NCI-H345 (cell line): ENCODE measurements at regions not wholly inside any gene's neighbourhood (a gene's known extent, or its start where the extent isn't known, plus 50 kb on each side); places are given as distances from the start of the nearest gene placed in this dataset.

Experiments
- DNase-seq: peaks from one replicate; lab custom pipeline; 2025; lab: John Stamatoyannopoulos, UW

GRCh38 chrX:107502316-107502715 is 52.9 kb downstream of the FRMPD3 start:
- no peak for DNase-seq

DNA sequence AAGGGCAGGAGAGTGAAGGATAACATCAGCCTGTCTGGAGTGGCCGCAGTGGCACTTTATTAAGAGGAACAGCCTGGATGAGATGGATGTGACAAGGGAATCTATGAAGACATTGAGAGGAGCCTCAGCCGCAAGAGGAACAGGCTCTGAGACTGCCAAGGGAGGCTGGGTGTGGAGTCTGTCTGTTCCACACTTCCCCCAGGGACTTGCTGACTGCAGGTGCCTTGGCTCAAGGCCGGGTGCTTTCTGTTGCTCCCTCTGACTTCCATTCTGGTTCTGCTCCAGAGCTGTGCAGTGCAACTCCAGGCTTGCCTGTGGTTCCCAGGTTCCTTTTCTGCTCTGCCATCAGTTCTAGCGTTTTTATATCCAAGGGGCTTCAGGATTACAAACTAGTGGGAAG is 54.6 kb downstream of the FRMPD3 start:
- DNase-seq, result no peak

DNA sequence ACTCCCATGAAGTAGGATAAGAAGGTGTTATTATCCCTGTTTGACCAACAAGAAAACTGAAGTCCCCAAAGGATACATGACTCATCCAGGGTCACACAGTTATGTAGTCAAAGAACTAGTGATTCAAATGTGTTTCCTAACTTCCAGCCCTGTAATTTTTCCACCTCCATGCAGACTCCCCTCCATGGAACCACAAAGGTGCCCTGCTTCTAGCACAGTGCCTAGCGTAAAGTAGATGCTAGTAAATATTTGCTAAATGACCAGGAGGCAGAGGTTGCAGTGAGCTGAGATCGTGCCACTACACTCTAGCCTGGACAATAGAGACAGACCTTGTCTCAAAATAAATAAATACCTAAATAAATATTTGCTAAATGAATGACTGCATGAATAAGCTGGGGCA is 55.8 kb downstream of the FRMPD3 start:
- DNase-seq, result no peak

- DNase-seq, result no peak
Measured at GRCh38 chrX:107506596-107507031, 57.2 kb downstream of the FRMPD3 start.

GRCh38 chrX:107507093-107507743 is 57.8 kb downstream of the FRMPD3 start:
- DNase-seq, result no peak

- DNase-seq, result no peak
Measured at GRCh38 chrX:107507744-107508117, 58.3 kb downstream of the FRMPD3 start.

DNA sequence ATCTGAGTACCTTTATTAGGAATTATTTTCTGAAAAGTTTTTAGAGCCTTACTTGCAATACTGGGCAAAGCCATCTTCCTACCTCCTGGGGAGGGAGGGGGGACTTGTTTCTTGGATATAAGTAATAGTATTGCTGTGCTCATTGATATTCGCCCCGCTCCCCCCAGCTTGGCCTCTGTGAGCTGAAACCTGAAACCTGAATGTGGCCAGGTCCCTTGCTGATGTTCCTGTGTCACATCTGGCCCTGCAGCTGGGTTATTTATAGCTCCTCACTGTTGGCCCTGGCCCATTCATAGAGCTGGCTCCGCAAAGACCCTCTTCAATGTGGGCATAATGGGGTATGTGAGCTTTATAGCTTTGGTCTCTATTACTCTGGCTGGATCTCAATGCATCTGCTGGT is 59.5 kb downstream of the FRMPD3 start:
- no peak for DNase-seq

DNA sequence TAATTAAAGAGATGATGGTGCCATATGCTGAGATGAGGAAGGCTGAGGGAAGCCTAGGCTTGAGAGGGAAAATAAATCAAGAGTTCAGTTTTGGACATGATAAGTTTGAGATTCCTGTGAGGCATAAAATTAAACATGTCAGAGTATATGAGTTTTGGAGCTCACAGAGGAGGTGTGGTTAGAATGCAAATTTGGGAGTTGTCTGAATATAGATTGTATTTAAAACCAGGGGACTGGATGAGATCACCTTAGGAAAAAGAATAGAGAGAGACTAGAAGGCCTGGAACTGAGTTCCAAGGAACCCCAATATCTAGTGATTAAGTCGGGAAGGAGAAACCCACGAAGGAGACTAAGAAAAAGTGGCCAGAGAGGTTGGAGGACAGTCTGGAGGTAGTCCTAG is 65.5 kb downstream of the FRMPD3 start:
- no peak for DNase-seq

- DNase-seq, result no peak
Measured at GRCh38 chrX:107521877-107522586, 72.6 kb downstream of the FRMPD3 start.

- no peak for DNase-seq
Measured at GRCh38 chrX:107522901-107523300, 73.4 kb downstream of the FRMPD3 start.

- DNase-seq, result no peak
Measured at GRCh38 chrX:107526141-107526540, 76.7 kb downstream of the FRMPD3 start.

- DNase-seq, result no peak
Measured at GRCh38 chrX:107530141-107530540, 80.7 kb downstream of the FRMPD3 start.

DNA sequence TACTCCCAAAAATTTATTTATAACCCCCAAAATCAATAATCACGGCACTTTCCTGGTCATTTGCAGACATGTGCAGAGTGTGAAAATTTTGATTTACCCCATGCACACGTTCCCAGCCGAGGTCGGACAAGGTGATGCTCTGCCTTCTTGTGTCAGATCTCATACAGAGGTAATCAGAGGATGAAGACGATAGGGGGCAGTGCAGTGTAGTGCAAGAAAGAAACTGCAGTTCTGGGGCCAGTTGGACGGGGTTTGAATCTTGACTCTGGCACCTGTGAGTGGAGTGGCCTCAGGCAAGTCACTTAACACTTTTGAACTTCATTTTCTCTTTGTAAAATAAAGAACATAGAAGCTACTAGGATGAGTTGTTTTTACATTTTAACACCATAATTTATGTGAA is 88.4 kb downstream of the FRMPD3 start:
- DNase-seq, result no peak

- no peak for DNase-seq
Measured at GRCh38 chrX:107541244-107541643, 87.1 kb upstream of the PRPS1 start.

GRCh38 chrX:107542040-107542439 is 86.3 kb upstream of the PRPS1 start:
- DNase-seq, result no peak

- DNase-seq, result peak; percentile 29
Measured at GRCh38 chrX:107542500-107542899, 85.8 kb upstream of the PRPS1 start.

DNA sequence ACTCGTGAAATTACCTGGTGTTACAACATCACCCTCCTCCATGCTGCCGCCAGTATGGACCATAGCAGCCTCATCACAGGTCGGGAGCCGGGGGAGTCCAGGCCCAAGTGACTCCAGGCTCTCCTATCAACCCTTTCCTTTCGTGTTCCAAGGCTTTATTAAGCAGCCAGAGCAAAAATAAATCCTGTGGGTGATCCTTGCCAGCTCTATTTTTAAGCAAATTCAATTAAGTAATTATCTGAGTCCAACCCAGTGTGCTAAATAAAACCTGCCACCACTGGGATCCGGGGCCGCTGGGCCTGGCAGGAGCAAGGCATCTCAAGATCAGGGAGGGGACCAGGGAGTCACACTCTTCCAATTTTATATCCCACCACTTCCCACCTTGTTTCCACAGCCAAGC is 80.7 kb upstream of the PRPS1 start:
- DNase-seq, result no peak

DNA sequence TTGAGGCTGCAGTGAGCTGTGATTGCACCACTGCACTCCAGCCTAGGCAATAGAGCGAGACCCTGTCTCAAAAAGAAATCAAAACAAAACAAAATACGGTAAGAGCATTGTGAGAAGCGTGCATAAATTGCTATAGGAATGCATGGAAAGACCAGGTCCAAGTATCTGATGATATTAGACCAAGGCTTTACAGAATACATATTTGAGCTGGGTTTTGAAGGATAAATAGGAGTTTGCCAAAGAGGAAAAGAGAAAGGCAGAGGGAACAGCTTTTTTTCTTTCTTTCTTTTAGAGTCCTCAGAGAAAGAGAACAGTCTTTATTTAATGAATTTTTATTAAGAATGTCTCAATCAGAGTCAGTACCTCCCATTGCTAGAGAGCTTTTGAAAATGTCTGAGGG is 79.5 kb upstream of the PRPS1 start:
- DNase-seq, result no peak

DNA sequence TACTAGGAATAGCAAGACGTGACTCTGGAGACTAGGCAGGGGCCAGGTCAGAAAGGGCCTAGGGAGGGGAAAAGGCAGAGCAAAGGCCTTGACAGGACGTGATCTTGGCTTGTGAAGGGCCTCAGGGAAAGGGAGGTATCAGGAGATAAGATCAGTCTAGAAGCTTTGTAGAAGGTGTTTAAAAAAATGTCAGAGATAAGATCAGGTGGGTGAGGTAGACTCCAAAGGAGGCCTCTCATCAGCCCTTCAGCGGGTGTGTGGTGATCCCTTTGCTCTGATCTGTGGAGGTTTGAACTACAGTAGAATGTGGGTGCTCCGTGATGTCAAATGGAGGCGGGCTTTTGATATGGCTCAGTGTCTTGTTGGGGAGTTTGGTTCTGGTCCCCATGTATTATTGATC is 78.8 kb upstream of the PRPS1 start:
- DNase-seq, result no peak

DNA sequence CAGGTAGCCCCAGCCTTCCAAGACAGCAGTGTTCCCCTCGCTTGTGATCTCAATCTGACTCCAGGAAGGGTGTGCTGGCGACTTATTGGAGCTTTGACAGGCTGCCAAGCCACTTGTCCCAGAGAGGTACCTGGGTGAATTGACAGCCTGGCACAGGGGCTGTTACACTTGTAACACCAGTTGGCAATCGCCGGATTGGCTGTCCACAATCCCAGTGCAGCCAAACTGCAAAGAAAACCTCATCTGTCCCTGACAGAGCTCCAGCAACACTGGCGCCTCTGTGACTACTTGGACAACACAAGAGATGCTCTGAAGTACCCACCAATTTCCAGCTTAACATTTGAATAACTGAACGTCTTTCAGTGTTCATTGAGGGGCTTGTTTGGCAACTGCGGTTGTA is 76.8 kb upstream of the PRPS1 start:
- DNase-seq, result no peak

GRCh38 chrX:107552930-107553329 is 75.4 kb upstream of the PRPS1 start:
- no peak for DNase-seq

GRCh38 chrX:107556967-107557366 is 71.3 kb upstream of the PRPS1 start:
- DNase-seq, result no peak

- no peak for DNase-seq
Measured at GRCh38 chrX:107559506-107559905, 68.8 kb upstream of the PRPS1 start.

GRCh38 chrX:107560041-107560440 is 68.3 kb upstream of the PRPS1 start:
- DNase-seq, result no peak
